NCI-H524 (cell line): ENCODE measurements at regions not wholly inside any gene's neighbourhood (a gene's known extent, or its start where the extent isn't known, plus 50 kb on each side); places are given as distances from the start of the nearest gene placed in this dataset.
"Not testable (repeated sequence)": the region's sequence is repeated elsewhere in the genome, so short reads cannot be mapped to it uniquely, and the experiment has no call there.

Source experiments
- DNase-seq, 2 experiments: peaks; one replicate each; lab custom pipeline; 2025; lab: John Stamatoyannopoulos, UW

DNA sequence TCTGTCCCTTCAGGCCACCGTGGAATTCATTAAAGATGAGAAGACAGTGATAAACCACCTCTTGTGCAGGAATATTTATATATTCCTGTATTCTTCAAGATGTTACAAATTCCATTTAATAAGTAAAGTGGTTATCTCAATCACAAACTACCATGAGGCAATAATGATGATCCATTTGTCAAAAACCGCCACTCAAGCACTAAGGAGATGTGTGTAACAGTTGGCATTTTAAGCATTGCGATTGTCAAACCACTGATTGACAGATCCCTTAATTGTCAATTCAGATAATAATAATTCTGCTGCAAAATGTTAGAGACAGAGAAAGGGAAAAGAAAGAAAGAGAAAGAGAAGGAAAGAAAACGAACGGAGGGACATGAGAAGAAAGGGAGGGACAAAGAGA is 476.1 kb upstream of the RBFOX1 start:
- DNase-seq = no peak

DNA sequence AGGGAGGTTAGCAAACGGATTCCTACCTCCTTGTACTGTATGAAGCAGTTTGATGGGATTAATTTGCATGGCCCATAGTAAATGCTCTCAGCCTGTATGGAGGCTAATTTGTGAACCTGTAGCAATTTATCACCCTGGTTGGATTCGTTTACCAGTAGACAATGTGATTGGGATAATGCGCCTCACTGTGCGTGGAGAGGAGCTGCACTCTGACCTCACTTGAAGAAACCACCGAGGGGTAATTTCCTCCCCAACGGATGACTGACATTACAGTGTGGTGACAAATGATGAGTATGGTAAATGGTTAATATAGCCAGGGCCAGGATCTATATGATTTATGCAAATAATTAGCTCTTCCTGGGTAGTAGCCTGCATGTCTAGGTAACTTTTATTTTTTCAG is 479.1 kb upstream of the RBFOX1 start:
- DNase-seq = no peak

DNA sequence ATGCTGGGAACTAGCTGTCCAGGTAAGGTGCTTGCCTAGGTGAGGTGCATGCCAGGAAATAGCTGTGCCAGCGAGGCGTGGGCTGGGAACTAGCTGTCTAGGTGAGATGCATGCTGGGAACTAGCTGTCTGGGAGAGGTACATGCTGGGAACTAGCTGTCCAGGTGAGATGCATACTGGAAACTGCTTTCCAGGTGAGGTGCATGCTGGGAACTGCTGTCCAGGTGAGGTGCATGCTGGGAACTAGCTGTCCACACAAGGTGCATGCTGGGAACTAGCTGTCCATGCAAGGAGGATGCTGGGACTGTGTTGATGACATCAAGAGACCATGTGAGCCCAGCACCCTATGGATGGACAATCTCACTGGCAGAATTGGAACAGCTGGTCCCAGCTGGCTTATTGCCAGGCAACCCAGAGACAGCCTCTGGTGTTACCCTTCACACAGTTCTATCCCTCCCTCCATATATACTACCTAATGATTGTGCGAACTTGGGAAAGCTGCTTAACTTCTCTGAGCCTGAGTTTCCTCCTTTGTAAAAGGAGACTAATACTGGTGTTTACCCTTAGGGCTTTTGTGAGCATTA is 479.9 kb upstream of the RBFOX1 start:
- peak in 1 of 2 experiments; percentile 0 for DNase-seq

DNA sequence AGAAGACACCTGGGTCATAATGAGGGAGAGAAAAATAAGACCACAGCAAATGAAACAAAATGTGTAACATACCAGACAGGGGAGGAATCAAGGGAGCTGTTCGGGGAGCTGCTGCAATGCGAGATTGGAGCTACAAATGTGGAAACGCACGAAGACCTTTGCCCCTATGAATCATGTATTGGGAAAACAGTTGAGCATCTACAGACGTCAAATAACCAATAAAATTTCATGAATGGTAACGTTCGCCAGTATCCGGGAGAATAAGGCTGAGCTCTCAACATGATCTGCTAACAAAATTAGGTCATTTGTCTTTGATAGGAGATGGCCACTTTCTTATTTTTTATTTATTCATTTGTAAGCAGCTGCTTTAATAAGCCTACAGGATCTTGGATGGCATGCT is 486.2 kb upstream of the RBFOX1 start:
- no peak for DNase-seq

DNA sequence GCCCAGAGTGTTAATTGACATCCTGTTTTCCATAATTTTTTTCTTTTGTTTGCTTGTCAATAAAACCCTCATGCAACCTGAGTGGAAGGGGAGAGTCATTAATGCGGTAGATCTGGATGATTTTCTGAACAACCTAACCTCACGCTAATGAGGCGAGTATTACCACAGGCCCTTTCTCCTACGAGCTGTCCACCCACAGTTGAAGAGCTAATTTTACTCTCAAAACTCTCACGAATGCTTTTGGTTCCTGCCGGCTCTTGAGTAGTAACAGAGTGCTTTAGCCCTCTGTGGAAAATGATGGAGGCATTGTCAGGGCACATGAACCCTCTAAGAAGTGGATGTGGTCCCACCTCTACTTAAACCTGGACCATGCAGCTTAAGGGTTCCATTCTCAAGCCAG is 491.3 kb upstream of the RBFOX1 start:
- no peak for DNase-seq

DNA sequence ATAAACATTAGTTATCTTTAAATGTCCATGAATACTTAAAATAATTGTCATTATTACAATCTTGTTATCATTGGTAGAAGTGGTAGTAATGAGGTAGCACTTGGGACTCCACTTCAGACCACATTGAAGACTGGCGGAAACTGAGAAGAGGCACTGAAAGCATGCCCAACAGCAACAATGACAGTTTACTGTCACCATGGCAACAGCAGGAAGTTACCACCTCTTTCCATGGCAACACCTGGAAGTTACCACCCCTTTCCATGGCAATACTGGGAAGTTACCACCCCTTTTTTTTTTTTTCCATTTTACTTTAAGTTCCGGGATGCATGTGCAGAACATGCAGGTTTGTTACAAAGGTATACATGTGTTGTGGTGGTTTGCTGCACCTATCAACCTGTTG is 494.9 kb upstream of the RBFOX1 start:
- DNase-seq = no peak

DNA sequence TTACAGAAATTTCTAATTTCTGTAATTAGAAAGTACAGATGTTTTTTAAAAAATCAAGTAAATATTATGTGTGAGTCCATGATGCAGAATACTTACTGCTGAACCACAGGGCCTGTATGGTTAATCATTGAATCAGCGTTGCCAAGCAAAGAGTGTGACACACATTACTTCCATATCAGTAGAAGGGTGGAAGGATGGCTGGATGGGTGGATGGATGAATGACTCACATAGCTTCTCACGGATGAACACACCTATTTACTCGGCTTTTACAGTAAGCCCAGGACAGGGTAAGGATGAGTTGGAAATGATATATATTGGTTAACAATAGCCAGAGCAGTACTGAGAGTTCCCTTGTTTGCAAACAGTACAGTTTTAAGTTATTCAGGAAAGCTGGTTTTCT is 495.9 kb upstream of the RBFOX1 start:
- DNase-seq = no peak

DNA sequence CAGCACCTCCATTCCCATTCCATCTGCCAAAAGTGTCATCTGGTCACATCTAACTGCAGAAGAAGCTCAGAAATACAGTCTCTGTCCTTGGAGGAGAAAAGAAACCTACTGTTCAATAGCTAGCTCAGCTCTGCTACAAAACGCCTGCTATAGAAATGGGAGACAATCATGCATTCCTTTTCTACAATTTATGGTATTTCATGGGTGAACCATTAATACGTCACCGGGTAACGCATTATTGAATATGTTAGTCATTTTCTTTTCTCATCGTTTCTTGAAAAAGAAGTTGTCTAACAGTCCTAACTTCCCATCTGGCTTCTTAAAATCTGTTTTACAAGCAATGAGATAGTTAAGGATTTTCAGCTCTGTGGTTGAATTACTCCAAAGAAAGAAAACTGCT is 496.7 kb upstream of the RBFOX1 start:
- DNase-seq = no peak

DNA sequence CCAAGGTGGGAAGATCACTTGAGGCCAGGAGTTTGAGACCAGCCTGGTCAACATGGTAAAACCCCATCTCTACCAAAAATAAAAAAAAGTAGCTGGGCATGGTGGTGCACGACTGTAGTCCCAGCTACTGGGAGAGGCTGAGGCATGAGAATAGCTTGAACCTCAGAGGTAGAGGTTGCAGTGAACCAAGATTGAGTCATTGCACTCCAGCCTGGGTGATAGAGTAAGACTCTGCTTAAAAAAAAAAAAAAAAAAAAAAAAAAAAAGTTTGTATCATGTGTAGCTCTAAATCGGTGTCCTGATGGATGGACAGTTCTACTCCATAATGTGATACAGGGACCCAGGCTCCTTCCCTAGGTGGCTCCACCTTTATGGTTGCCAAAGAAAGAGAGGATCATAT is 497.1 kb upstream of the RBFOX1 start:
- DNase-seq = no peak

DNA sequence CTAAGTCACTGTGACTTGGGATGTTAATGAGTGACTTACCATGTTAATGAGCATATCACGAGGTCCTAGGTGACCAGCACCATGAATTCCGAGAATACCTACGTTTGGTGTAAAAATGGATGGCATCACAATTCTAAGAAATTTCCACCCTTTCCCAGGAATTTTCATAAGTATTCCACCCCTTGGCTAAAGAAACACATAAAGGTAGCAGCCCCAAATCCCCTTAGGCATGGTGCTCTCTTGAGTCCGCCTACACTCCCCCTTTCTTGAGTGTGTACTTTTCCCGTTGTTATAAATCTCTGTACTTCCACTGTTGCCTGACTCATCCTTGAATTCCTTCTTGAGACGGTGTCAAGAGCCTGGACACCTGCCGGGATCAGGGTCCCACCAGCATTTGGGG is 504.0 kb upstream of the RBFOX1 start:
- no peak for DNase-seq

DNA sequence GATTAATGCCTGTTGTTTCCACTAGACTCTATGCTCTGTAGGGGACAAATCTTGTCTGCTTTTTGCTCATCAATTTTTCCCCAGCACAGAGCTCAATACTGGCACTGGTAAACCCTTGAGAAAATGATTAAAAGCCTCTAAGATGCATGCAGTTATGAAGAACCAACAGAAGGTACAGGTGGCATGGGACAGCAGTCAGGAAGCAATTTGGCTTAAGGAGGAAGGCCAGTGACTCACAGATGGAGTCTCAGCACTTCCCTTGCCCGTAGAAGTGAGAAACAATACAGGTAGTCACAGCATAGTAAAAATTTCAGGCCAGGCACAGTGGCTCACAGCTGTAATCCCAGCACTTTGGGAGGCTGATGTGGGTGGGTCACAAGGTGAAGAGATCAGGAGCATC is 504.7 kb upstream of the RBFOX1 start:
- DNase-seq = no peak

DNA sequence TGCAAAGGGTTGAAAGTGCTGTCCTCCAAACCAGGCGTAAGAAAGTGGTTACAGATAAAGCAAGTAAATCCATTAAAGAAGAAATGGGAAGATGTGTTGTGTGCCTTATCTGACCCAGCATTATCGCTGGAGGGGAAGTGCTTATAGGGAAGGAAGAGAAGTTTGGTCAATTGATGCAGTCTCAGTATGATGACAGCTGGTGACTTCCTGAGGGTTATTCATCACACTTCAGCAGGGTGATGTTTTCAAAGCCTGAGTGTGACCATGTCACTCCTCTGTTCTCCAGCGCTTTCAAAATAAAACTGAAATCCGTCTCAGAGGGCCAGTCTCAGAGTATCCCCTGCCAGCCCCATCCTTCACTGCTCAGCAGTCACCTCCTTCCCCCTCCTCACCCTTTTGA is 505.4 kb upstream of the RBFOX1 start:
- DNase-seq = no peak

DNA sequence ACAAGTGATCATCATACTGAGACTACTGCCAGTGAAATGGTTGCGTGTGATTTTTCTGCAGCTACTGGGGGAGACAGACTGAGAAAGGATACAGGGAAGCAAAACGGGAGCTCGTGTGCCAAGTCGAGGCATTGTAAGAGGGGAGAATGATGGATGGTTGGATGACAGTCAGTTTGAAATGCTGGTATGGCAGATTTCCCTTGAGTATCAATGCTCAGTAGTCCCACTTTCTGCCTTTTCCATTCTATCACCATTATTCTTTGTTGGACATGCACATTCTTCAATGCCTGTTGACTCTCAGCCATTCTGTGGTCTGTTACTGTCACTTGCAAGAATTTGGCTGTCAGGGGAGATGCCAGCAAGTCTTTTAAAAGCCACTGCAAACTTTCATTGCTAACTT is 510.6 kb upstream of the RBFOX1 start:
- no peak for DNase-seq

DNA sequence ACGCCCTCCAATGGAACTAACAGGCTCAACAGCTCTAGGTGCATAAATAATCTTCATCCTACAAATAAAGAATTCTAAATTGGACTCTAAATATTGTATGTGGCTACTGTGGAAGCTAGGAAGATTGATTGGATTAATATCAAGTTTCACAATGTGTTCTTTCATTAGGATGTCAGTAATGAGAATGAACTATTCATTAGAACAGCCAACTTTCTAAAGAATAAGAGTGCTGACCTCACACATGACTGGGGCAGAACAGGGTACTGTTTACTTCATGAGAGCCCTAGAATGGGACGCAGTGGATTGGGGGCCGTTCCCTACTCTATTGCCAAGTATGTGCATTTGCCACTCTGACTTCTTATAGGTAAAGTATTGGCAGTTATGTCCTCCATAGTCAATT is 528.2 kb upstream of the RBFOX1 start:
- DNase-seq = no peak

DNA sequence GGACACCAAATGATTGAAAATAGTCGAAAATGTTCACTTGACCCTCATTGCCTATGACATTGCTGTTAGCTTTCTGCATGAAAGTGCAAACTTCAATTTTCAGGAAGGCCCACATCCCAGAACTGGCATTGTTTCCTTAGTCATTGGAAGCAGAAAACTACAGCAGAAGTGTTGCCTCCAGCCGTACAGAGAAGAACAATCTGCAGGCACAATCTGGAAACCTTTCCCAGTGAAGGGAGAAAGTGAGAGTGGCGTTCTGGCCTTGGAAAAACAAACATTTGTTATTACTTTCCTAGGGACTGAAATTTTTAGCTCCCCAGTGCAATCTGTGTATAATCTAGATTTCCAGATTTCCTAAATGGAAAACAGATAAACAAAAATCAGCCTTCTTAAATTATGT is 529.5 kb upstream of the RBFOX1 start:
- no peak for DNase-seq

DNA sequence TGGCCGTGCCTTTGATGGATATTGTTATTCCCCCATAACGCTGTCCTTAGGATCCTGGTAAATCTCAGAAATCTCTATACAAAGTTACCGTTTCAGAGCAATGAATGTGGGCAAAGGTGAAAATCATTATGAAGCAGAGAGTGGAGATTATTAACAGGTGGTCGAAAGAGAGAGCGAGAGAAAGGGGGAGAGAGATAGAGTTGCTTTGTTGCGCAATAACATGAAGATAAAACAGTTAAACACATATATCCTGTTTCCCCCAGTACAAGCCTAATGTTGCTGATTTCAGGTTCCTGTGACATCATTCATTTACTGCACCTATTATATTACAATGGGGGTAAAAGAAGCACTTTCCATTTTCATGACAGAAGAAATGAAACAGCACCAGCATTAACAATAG is 535.4 kb upstream of the RBFOX1 start:
- DNase-seq = no peak

DNA sequence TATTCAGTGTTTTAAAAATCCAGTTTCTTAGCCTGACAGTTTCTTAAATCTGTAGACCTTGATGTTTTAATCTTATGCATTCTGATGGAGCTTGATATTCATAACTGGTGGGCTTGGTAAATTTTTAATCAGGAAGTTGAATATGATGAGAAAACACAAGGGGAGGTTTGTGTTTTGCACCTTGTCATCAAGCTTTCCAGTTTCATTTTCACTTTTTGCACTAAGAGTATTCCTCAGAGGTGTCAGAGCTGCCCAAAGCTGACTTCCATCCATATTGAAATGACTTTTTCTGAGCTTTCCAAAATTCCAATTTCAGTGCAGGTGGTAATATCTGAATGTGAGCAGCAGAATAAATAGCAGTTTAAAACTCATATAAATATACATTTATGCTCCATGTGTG is 555.0 kb upstream of the RBFOX1 start:
- DNase-seq = no peak

DNA sequence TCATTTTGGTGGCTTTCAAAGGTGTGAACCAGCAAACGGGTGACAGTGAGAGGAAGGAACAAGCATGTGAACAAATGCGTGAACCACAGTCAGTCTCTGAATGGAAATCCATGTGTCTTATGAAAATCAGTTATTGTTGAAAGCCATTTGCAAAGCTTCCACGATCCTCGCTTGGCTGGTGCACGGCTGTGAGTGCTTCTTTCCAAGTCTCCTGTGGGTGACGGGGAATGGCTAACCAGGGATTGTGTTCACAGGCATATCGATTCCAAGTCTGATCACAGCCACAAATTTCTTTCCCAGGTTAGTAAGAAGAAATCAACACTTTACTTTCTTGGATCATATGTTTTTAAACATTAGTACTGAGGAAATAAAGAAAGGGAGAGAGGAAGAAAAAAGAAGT is 556.9 kb upstream of the RBFOX1 start:
- no peak for DNase-seq

DNA sequence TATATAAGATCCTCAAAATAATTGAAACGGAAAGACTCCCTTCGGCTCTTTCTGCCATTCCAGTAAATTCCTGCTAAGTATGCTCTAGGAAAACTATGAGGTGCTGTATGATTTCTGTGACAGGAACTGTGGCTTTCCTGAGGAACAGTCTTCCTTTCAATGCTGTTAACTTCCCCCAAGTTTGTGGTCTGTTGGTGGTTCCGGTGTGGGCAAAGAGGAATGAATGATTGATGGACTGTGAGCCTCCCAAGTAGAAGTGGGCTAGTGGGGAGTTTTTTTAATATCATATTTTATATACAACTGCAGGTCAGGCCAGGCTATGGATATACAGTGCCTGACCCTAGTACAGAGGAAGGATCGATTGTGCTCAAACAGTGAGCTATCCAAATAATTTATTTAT is 560.7 kb upstream of the RBFOX1 start:
- DNase-seq = no peak

DNA sequence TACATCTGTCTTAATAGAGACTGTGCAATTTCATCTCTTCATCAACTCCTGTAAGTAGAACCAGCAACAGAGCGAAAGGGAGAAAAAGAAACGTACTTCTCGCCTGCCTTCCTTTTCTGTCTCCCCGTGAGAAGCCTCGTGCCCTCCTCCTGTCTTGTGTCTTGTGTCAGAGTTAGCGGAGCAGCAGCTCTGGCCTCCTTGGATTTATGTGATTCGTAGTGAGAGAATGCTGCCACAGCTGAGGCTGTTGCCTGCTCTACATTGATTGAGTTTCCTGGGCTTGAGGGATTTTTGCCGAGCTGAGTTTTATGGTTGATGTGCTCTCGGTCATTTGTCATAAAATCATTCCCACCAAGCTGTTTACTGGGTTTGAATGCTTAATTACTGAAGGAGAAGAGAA is 579.1 kb upstream of the RBFOX1 start:
- DNase-seq = no peak

DNA sequence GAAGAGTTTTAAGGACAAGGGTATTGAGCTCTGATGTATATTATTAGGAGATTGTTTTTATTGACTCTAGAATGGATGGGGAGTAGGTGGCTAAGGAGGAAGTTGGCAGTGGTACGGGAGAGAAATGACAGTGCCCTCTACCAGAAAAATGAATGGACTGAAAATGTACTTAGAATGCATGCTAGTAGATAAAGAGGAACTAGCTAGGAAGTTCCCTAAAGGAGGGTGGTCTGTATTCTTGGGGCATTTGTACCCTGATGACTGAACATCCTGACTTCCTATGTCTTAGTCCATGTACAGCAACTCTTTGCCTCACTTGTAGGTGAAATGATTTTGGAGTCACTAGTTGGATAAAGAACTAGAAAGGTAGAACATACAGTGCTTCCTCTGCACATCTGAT is 581.5 kb upstream of the RBFOX1 start:
- no peak for DNase-seq

DNA sequence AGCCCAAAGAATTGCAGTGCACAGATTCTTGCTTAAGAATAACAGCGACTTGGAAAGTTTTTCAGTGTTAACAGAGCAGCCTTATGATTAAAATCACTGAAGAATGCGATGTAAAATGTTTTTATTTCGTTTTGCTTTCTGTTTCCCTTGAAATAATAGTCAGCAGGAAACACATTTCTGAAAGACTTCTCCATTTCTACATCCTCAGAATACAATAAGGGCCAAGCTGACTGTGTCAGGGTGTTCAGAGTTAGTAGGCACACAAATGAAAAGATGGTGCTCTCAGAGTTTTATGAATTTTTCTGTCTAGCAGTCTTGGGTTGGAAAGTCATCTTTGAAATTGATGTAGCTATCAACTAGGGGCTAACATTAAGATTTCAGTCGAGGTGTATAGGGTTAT is 582.9 kb upstream of the RBFOX1 start:
- DNase-seq = no peak

DNA sequence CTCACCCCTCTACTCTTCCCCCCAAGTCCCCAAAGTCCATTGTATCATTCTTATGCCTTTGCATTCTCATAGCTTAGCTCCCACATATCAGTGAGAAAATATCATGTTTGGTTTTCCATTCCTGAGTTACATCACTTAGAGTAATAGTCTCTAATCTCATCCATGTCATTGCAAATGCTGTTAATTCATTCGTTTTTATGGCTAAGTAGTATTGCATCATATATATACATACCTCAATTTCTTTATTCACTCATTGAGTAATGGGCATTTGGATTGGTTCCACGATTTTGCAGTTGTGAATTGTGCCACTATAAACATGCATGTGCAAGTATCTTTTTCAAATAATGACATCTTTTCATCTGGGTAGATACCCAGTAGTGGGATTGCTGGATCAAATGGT is 596.3 kb upstream of the RBFOX1 start:
- DNase-seq = not testable (repeated sequence)

DNA sequence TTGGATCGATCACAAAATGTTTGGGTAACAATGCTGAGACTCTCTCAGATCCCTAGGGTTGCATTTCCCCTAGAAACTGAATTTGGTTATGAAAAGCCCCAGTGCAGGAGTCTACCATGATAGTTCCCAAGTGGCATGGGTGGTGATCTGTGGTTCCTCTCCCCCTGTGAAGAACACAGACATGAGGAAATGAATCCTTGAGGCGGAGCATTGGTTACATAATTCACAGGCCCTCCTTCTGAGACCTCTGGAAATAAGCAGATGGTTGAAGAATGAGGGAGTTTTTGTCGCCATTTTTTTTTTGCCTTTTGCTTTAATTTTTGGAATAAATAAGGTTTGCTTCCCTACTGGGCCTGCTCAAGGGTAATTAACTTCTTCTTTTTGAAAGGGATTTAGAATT is 597.0 kb upstream of the RBFOX1 start:
- DNase-seq = no peak

DNA sequence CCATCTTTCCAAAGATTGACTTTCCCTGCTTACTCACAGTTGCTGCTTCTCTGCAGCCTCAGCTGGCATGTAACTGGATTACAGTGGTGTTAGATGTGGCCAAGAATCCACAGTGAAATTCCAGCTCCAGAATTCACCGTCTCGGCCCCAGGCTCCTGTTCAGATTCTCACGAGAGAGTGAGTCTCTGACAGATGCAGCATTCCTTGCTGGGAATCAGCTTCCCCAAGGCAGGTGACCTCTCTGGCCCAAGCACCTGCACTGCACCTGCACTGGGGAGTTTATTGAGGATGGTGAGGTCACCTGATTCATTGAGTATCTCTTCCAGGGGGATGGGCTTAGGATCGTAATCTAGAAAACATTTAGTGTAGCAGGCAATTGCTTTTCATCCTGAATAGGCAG is 600.5 kb upstream of the RBFOX1 start:
- no peak for DNase-seq
